Keratinocyte (primary cell): ENCODE measurements at regions not wholly inside any gene's neighbourhood (a gene's known extent, or its start where the extent isn't known, plus 50 kb on each side); places are given as distances from the start of the nearest gene placed in this dataset.

Source experiments
- DNase-seq: peaks from one replicate; pipeline ENCODE4 v3.0.0-alpha.2; 2011; ENCODE audit warnings: low read depth, missing footprints, low spot score
- FAIRE-seq: peaks from 2 replicates; lab custom pipeline; 2011; peaks lifted over from hg19 to GRCh38; lab: Jason Lieb, UNC
- H2AFZ ChIP-seq: 2 replicates; pipeline ENCODE4 v1.6.0; 2012; ENCODE audit warnings: low read length, control low read depth, inconsistent platforms; ENCODE audit not compliant: control insufficient read depth
- H3K27ac ChIP-seq: 2 replicates; pipeline ENCODE4 v1.5.1; 2011; ENCODE audit warnings: low read length; ENCODE audit not compliant: control insufficient read depth, insufficient read depth
- H3K27me3 ChIP-seq: 3 replicates; pipeline ENCODE4 v1.6.0; 2011; ENCODE audit warnings: low read length; ENCODE audit not compliant: control insufficient read depth, insufficient read depth; ENCODE audit errors: extremely low read depth
- H3K36me3 ChIP-seq, 2 experiments: 2 replicates in 1 of 2; 3 replicates in 1 of 2; pipeline ENCODE4 v1.5.1; 2011; ENCODE audit warnings: low read length in 2 of 2, mild to moderate bottlenecking in 1 of 2; ENCODE audit not compliant: control insufficient read depth in 2 of 2, insufficient read depth in 2 of 2; ENCODE audit errors: extremely low read depth in 1 of 2
- H3K4me1 ChIP-seq: 3 replicates; pipeline ENCODE4 v1.5.1; 2011; ENCODE audit warnings: low read length; ENCODE audit not compliant: control insufficient read depth, insufficient read depth; ENCODE audit errors: extremely low read depth
- H3K4me2 ChIP-seq: 3 replicates; pipeline ENCODE4 v1.6.0; 2011; ENCODE audit warnings: low read depth, low read length; ENCODE audit not compliant: control insufficient read depth, insufficient read depth; ENCODE audit errors: extremely low read depth
- H3K4me3 ChIP-seq, 3 experiments: fragments of 200-600 bp in 1 of 3; sonication (generic) in 1 of 3; 2 replicates in 2 of 3; 3 replicates in 1 of 3; pipeline ENCODE4 v1.5.1; 2011 to 2016; ENCODE audit warnings: low read length in 3 of 3, mild to moderate bottlenecking in 3 of 3, control low read depth in 2 of 3, inconsistent platforms in 1 of 3, low read depth in 1 of 3, mixed read lengths in 1 of 3, mixed run types in 1 of 3, moderate library complexity in 1 of 3; ENCODE audit not compliant: control insufficient read depth in 2 of 3, insufficient read depth in 2 of 3; ENCODE audit errors: extremely low read depth in 1 of 3
- H3K79me2 ChIP-seq: 2 replicates; pipeline ENCODE4 v1.6.0; 2012; ENCODE audit warnings: low read length; ENCODE audit not compliant: control insufficient read depth, insufficient read depth
- H3K9ac ChIP-seq: 3 replicates; pipeline ENCODE4 v1.6.0; 2011; ENCODE audit warnings: low read length; ENCODE audit not compliant: control insufficient read depth, insufficient read depth; ENCODE audit errors: extremely low read depth
- H3K9me1 ChIP-seq: 3 replicates; pipeline ENCODE4 v1.6.0; 2011; ENCODE audit warnings: low read length; ENCODE audit not compliant: control insufficient read depth, insufficient read depth; ENCODE audit errors: extremely low read depth
- H3K9me3 ChIP-seq: 2 replicates; pipeline ENCODE4 v1.5.1; 2012; ENCODE audit warnings: low read depth, low read length; ENCODE audit not compliant: control insufficient read depth
- H4K20me1 ChIP-seq: 3 replicates; pipeline ENCODE4 v1.6.0; 2011; ENCODE audit warnings: low read length; ENCODE audit not compliant: control insufficient read depth, insufficient read depth; ENCODE audit errors: extremely low read depth
- CTCF ChIP-seq, 3 experiments: IDR thresholded peaks in 1 of 3; conservative IDR thresholded peaks in 1 of 3; optimal IDR thresholded peaks in 1 of 3; 2 replicates in 2 of 3; 3 replicates in 1 of 3; pipeline versions ENCODE3 to v1.5.1; 2011; ENCODE audit warnings: low read length in 3 of 3, mild to moderate bottlenecking in 3 of 3, moderate library complexity in 2 of 3, control low read depth in 1 of 3, inconsistent platforms in 1 of 3; ENCODE audit not compliant: insufficient read depth in 2 of 3; ENCODE audit errors: extremely low read depth in 1 of 3
- EZH2 ChIP-seq: IDR thresholded peaks from one replicate; pipeline ENCODE4 v1.6.1; 2012; ENCODE audit warnings: inconsistent platforms, mild to moderate bottlenecking, low read length, moderate library complexity
- dilution Hi-C: fragments of 300-500 bp; cut with MboI; formaldehyde crosslinking; loops from one replicate; pipeline ENCODE4 v1.7.0; 2020; ENCODE audit warnings: low sequenced_read_pairs; ENCODE audit not compliant: extremely low pct_ligation_motif_present

GRCh38 chr4:53716471-53717063 lies 125.3 kb upstream of the LNX1 start:
- DNase-seq: no peak
- FAIRE-seq: no peak
- H3K9me3 ChIP-seq: no peaks in the 10 kb centered on the region
- H3K27ac ChIP-seq: no peak overlapping the region
- TF ChIP-seq EZH2 (no peak), CTCF (optimal IDR thresholded peaks at IDR 0.05 in 1 of 3, IDR thresholded peaks at IDR 0.05 in 1 of 3, conservative IDR thresholded peaks at IDR 0.05 in 1 of 3; ENCODE audit: extremely low read depth in 1 of 3, insufficient read depth in 2 of 3, low read length in 3 of 3) (no peak)
- no peak overlapping the region for H3K9ac ChIP-seq
- dilution Hi-C loops: no loop called here
- no peaks in the 10 kb centered on the region for H3K79me2 ChIP-seq
- no peaks in the 10 kb centered on the region for H4K20me1 ChIP-seq
- no peaks in the 10 kb centered on the region for H3K4me1 ChIP-seq
- H3K4me3 ChIP-seq: no peak overlapping the region
- no peaks in the 10 kb centered on the region for H3K36me3 ChIP-seq
- H3K4me2 ChIP-seq: no peak overlapping the region
- no peaks in the 10 kb centered on the region for H3K9me1 ChIP-seq
- no peak overlapping the region for H2AFZ ChIP-seq
- peaks cover 5% of the 10 kb centered on the region for H3K27me3 ChIP-seq

- H3K9me3 ChIP-seq: no peaks in the 10 kb centered on the region
- DNase-seq (no peak), FAIRE-seq (no peak)
- H3K27ac ChIP-seq: no peak overlapping the region
- TF ChIP-seq EZH2 (no peak), CTCF (optimal IDR thresholded peaks at IDR 0.05 in 1 of 3, IDR thresholded peaks at IDR 0.05 in 1 of 3, conservative IDR thresholded peaks at IDR 0.05 in 1 of 3; ENCODE audit: extremely low read depth in 1 of 3, insufficient read depth in 2 of 3, low read length in 3 of 3) (no peak)
- H3K27me3 ChIP-seq: no peaks in the 10 kb centered on the region
- H3K4me2 ChIP-seq: no peak overlapping the region
- dilution Hi-C loops: no loop called here
- no peaks in the 10 kb centered on the region for H4K20me1 ChIP-seq
- H3K9ac ChIP-seq: no peak overlapping the region
- H3K79me2 ChIP-seq: no peaks in the 10 kb centered on the region
- no peak overlapping the region for H3K4me3 ChIP-seq
- H3K36me3 ChIP-seq: no peaks in the 10 kb centered on the region
- no peaks in the 10 kb centered on the region for H3K9me1 ChIP-seq
- H3K4me1 ChIP-seq: no peaks in the 10 kb centered on the region
- no peak overlapping the region for H2AFZ ChIP-seq
Observed at GRCh38 chr4:53716011-53716410, 124.7 kb upstream of the LNX1 start.
